ENCODE measurements at regions not wholly inside any gene's neighbourhood (a gene's known extent, or its start where the extent isn't known, plus 50 kb on each side); places are given as distances from the start of the nearest gene placed in this dataset.
"Not testable (repeated sequence)": the region's sequence is repeated elsewhere in the genome, so short reads cannot be mapped to it uniquely, and the experiment has no call there.

GRCh38 chr4:116024954-116025708 is 911.7 kb upstream of the NDST4 start:
- TF ChIP-seq POLR2A (IDR thresholded peaks at IDR 0.05; ENCODE audit: low read depth, low read length) (no peak), TAF1 (IDR thresholded peaks at IDR 0.05; ENCODE audit: borderline replicate concordance, low read depth, low read length) (no peak), POLR2AphosphoS5 (IDR thresholded peaks at IDR 0.05; ENCODE audit: low read depth, low read length) (no peak)
- peak; percentile 9 for FAIRE-seq
- no peak for DNase-seq (ENCODE audit: insufficient read length)

GRCh38 chr4:116023049-116023448 is 909.6 kb upstream of the NDST4 start:
- no peak for TF ChIP-seq POLR2A (IDR thresholded peaks at IDR 0.05; ENCODE audit: low read depth, low read length)
- FAIRE-seq: no peak
- DNase-seq (ENCODE audit: insufficient read length): no peak

- FAIRE-seq: no peak
- TF ChIP-seq POLR2A (IDR thresholded peaks at IDR 0.05; ENCODE audit: low read depth, low read length) (no peak), POLR2AphosphoS5 (IDR thresholded peaks at IDR 0.05; ENCODE audit: low read depth, low read length) (no peak), TAF1 (IDR thresholded peaks at IDR 0.05; ENCODE audit: borderline replicate concordance, low read depth, low read length) (no peak)
- no peak for DNase-seq (ENCODE audit: insufficient read length)
Measured at GRCh38 chr4:116020141-116020722, 906.8 kb upstream of the NDST4 start.

GRCh38 chr4:116018831-116019230 is 905.4 kb upstream of the NDST4 start:
- FAIRE-seq: no peak
- TF ChIP-seq POLR2AphosphoS5 (IDR thresholded peaks at IDR 0.05; ENCODE audit: low read depth, low read length) (no peak), POLR2A (IDR thresholded peaks at IDR 0.05; ENCODE audit: low read depth, low read length) (no peak), TAF1 (IDR thresholded peaks at IDR 0.05; ENCODE audit: borderline replicate concordance, low read depth, low read length) (no peak)
- DNase-seq (ENCODE audit: insufficient read length): no peak

- TF ChIP-seq POLR2A (IDR thresholded peaks at IDR 0.05; ENCODE audit: low read depth, low read length) (no peak), POLR2AphosphoS5 (IDR thresholded peaks at IDR 0.05; ENCODE audit: low read depth, low read length) (no peak), TAF1 (IDR thresholded peaks at IDR 0.05; ENCODE audit: borderline replicate concordance, low read depth, low read length) (no peak)
- DNase-seq (ENCODE audit: insufficient read length): no peak
- FAIRE-seq: no peak
Measured at GRCh38 chr4:116016201-116016600, 902.8 kb upstream of the NDST4 start.

- no peak for FAIRE-seq
- TF ChIP-seq POLR2A (IDR thresholded peaks at IDR 0.05; ENCODE audit: low read depth, low read length) (no peak), TAF1 (IDR thresholded peaks at IDR 0.05; ENCODE audit: borderline replicate concordance, low read depth, low read length) (no peak), POLR2AphosphoS5 (IDR thresholded peaks at IDR 0.05; ENCODE audit: low read depth, low read length) (no peak)
- DNase-seq (ENCODE audit: insufficient read length): no peak
Measured at GRCh38 chr4:116015549-116015948, 902.1 kb upstream of the NDST4 start.

- FAIRE-seq (no peak), DNase-seq (ENCODE audit: insufficient read length) (no peak)
- TF ChIP-seq POLR2AphosphoS5 (IDR thresholded peaks at IDR 0.05; ENCODE audit: low read depth, low read length) (no peak), POLR2A (IDR thresholded peaks at IDR 0.05; ENCODE audit: low read depth, low read length) (no peak), TAF1 (IDR thresholded peaks at IDR 0.05; ENCODE audit: borderline replicate concordance, low read depth, low read length) (no peak)
Measured at GRCh38 chr4:116015062-116015461, 901.6 kb upstream of the NDST4 start.

- TF ChIP-seq POLR2AphosphoS5 (IDR thresholded peaks at IDR 0.05; ENCODE audit: low read depth, low read length): no peak
- TF ChIP-seq POLR2A (IDR thresholded peaks at IDR 0.05; ENCODE audit: low read depth, low read length): no peak
- TF ChIP-seq TAF1 (IDR thresholded peaks at IDR 0.05; ENCODE audit: borderline replicate concordance, low read depth, low read length): no peak
- FAIRE-seq (no peak), DNase-seq (ENCODE audit: insufficient read length) (no peak)
Measured at GRCh38 chr4:116010923-116011322, 897.5 kb upstream of the NDST4 start.

GRCh38 chr4:116005806-116006088 is 892.3 kb upstream of the NDST4 start:
- no peak for DNase-seq (ENCODE audit: insufficient read length)
- no peak for FAIRE-seq
- TF ChIP-seq TAF1 (IDR thresholded peaks at IDR 0.05; ENCODE audit: borderline replicate concordance, low read depth, low read length): no peak

GRCh38 chr4:116005037-116005805 is 891.8 kb upstream of the NDST4 start:
- DNase-seq (ENCODE audit: insufficient read length) (no peak), FAIRE-seq (no peak)
- TF ChIP-seq TAF1 (IDR thresholded peaks at IDR 0.05; ENCODE audit: borderline replicate concordance, low read depth, low read length): no peak
- no peak for TF ChIP-seq POLR2AphosphoS5 (IDR thresholded peaks at IDR 0.05; ENCODE audit: low read depth, low read length)
- TF ChIP-seq POLR2A (IDR thresholded peaks at IDR 0.05; ENCODE audit: low read depth, low read length): no peak

- no peak for TF ChIP-seq POLR2AphosphoS5 (IDR thresholded peaks at IDR 0.05; ENCODE audit: low read depth, low read length)
- TF ChIP-seq POLR2A (IDR thresholded peaks at IDR 0.05; ENCODE audit: low read depth, low read length): no peak
- TF ChIP-seq TAF1 (IDR thresholded peaks at IDR 0.05; ENCODE audit: borderline replicate concordance, low read depth, low read length): no peak
- DNase-seq (ENCODE audit: insufficient read length) (no peak), FAIRE-seq (no peak)
Measured at GRCh38 chr4:116001291-116001690, 887.9 kb upstream of the NDST4 start.

- DNase-seq (ENCODE audit: insufficient read length) (no peak), FAIRE-seq (no peak)
- TF ChIP-seq POLR2AphosphoS5 (IDR thresholded peaks at IDR 0.05; ENCODE audit: low read depth, low read length): no peak
- TF ChIP-seq TAF1 (IDR thresholded peaks at IDR 0.05; ENCODE audit: borderline replicate concordance, low read depth, low read length): no peak
- TF ChIP-seq POLR2A (IDR thresholded peaks at IDR 0.05; ENCODE audit: low read depth, low read length): no peak
Measured at GRCh38 chr4:115986573-115986972, 873.2 kb upstream of the NDST4 start.

- DNase-seq (ENCODE audit: insufficient read length); FAIRE-seq: not testable (repeated sequence)
Measured at GRCh38 chr4:115975421-115976001, 862.1 kb upstream of the NDST4 start.
